ENCODE measurements at regions not wholly inside any gene's neighbourhood (a gene's known extent, or its start where the extent isn't known, plus 50 kb on each side); places are given as distances from the start of the nearest gene placed in this dataset.

DNA sequence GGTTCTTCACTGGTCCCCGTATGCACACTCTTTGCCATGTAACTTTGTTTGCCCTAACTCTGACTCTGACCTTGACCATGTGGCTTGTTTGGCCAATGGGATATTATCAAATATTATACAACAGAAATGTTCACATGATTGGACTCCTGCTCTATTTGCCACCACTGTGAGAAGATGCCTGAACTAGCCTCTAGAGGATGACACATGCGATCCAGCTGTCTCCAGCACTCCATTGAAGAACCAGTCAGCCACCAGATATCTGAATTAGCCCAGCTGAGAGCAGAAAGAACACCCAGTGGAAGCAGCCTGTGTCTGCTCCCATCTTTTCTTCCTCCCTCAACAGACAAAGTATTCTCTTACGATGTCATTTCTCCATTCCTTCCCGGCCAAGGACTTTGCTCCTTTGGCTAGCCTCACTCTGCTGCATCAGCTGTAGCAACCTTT lies 412.1 kb downstream of the IRS1 start (continued):
- TF ChIP-seq ZNF462 (CRISPR knock-in tag; IDR thresholded peaks at IDR 0.05) (no peak), JUNB (IDR thresholded peaks at IDR 0.05; ENCODE audit: unreplicated experiment) (no peak), ZNF114 (CRISPR knock-in tag; IDR thresholded peaks at IDR 0.05) (no peak)
- TF ChIP-seq, protein P1, sequence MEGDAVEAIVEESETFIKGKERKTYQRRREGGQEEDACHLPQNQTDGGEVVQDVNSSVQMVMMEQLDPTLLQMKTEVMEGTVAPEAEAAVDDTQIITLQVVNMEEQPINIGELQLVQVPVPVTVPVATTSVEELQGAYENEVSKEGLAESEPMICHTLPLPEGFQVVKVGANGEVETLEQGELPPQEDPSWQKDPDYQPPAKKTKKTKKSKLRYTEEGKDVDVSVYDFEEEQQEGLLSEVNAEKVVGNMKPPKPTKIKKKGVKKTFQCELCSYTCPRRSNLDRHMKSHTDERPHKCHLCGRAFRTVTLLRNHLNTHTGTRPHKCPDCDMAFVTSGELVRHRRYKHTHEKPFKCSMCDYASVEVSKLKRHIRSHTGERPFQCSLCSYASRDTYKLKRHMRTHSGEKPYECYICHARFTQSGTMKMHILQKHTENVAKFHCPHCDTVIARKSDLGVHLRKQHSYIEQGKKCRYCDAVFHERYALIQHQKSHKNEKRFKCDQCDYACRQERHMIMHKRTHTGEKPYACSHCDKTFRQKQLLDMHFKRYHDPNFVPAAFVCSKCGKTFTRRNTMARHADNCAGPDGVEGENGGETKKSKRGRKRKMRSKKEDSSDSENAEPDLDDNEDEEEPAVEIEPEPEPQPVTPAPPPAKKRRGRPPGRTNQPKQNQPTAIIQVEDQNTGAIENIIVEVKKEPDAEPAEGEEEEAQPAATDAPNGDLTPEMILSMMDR (conservative IDR thresholded peaks at IDR 0.05; ENCODE audit: low read depth in 2 of 2) = no peak

- H3K27ac Mint-ChIP-seq = no peak overlapping the region
- no peaks in the 10 kb centered on the region for H4K20me1 ChIP-seq (replicated peaks; ENCODE audit: insufficient read depth)
- no peak overlapping the region for H3K4me3 Mint-ChIP-seq
- no peak for TF ChIP-seq EZH2phosphoT487 (IDR thresholded peaks at IDR 0.05; ENCODE audit: unreplicated experiment)
- TF ChIP-seq EZH2 (IDR thresholded peaks at IDR 0.05; ENCODE audit: low read depth, unreplicated experiment) = no peak
- TF ChIP-seq ZNF114 (CRISPR knock-in tag; IDR thresholded peaks at IDR 0.05) = no peak
- no peak for TF ChIP-seq ZNF462 (CRISPR knock-in tag; IDR thresholded peaks at IDR 0.05)
- no peak for TF ChIP-seq STAT1 (IDR thresholded peaks at IDR 0.05; ENCODE audit: unreplicated experiment)
- TF ChIP-seq POLR2AphosphoS5 (IDR thresholded peaks at IDR 0.05; ENCODE audit: low read depth) = no peak
- no peak for TF ChIP-seq JUNB (IDR thresholded peaks at IDR 0.05; ENCODE audit: unreplicated experiment)
Observed at GRCh38 chr2:226383461-226383860, 416.2 kb downstream of the IRS1 start.

More at GRCh38 chr2:226383461-226383860, 416.2 kb downstream of the IRS1 start:
- H3K79me2 ChIP-seq (replicated peaks; ENCODE audit: insufficient read depth) = no peaks in the 10 kb centered on the region
- ATAC-seq (no peak), DNase-seq (ENCODE audit: low spot score) (no peak)
- Mint-ChIP-seq H3K36me3 (ENCODE audit: low read depth) (no peaks in the 10 kb centered on the region), H3K4me1 (no peaks in the 10 kb centered on the region), H3K9me3 (no peaks in the 10 kb centered on the region; the same call in 2 of the 3 replicates), H3K27me3 (ENCODE audit: insufficient read depth, low read depth, poor library complexity) (peaks cover 1% of the 10 kb centered on the region)
- no peak overlapping the region for H3K4me2 ChIP-seq
- no peaks in the 10 kb centered on the region for H3K36me3 ChIP-seq (ENCODE audit: insufficient read depth)
- no peak overlapping the region for H2AFZ ChIP-seq
- H3K27ac ChIP-seq (ENCODE audit: low read depth) = no peak overlapping the region
- no peak overlapping the region for H3K4me3 ChIP-seq
- H3K27me3 ChIP-seq (ENCODE audit: insufficient read depth) = no peaks in the 10 kb centered on the region
- peaks cover 11% of the 10 kb centered on the region for H3K9me2 ChIP-seq (ENCODE audit: insufficient read depth)
- no peaks in the 10 kb centered on the region for H3F3A ChIP-seq (replicated peaks; ENCODE audit: low read depth)
- H3K4me1 ChIP-seq (ENCODE audit: insufficient read depth) = no peaks in the 10 kb centered on the region
